ENCODE measurements at regions not wholly inside any gene's neighbourhood (a gene's known extent, or its start where the extent isn't known, plus 50 kb on each side); places are given as distances from the start of the nearest gene placed in this dataset.

GRCh38 chr1:184919892-184920291 lies 54.4 kb downstream of the NIBAN1 start:
- DNase-seq = no peak

- no peak for DNase-seq
Observed at GRCh38 chr1:184915463-184916090, 58.7 kb downstream of the NIBAN1 start.

GRCh38 chr1:184914149-184914548 lies 60.2 kb downstream of the NIBAN1 start:
- no peak for DNase-seq

GRCh38 chr1:184912392-184912791 lies 61.9 kb downstream of the NIBAN1 start:
- no peak for DNase-seq

- DNase-seq = no peak
Observed at GRCh38 chr1:184911830-184912229, 62.5 kb downstream of the NIBAN1 start.

- no peak for DNase-seq
Observed at GRCh38 chr1:184911103-184911745, 63.1 kb downstream of the NIBAN1 start.

GRCh38 chr1:184910691-184911091 lies 63.6 kb downstream of the NIBAN1 start:
- DNase-seq = no peak

- DNase-seq = no peak
Observed at GRCh38 chr1:184910005-184910404, 64.3 kb downstream of the NIBAN1 start.

- DNase-seq = no peak
Observed at GRCh38 chr1:184909019-184909418, 65.3 kb downstream of the NIBAN1 start.

GRCh38 chr1:184908506-184908905 lies 65.8 kb downstream of the NIBAN1 start:
- DNase-seq = no peak

- DNase-seq = no peak
Observed at GRCh38 chr1:184907500-184907899, 66.8 kb downstream of the NIBAN1 start.

GRCh38 chr1:184906761-184907160 lies 67.5 kb downstream of the NIBAN1 start:
- DNase-seq = no peak

- no peak for DNase-seq
Observed at GRCh38 chr1:184905601-184906322, 68.5 kb downstream of the NIBAN1 start.

- DNase-seq = no peak
Observed at GRCh38 chr1:184903111-184903692, 71.1 kb downstream of the NIBAN1 start.

- no peak for DNase-seq
Observed at GRCh38 chr1:184900507-184900906, 73.8 kb downstream of the NIBAN1 start.

GRCh38 chr1:184896000-184896399 lies 78.3 kb downstream of the NIBAN1 start:
- no peak for DNase-seq

- DNase-seq = no peak
Observed at GRCh38 chr1:184895086-184895485, 79.2 kb downstream of the NIBAN1 start.

- no peak for DNase-seq
Observed at GRCh38 chr1:184893695-184894094, 80.6 kb downstream of the NIBAN1 start.

GRCh38 chr1:184892116-184892515 lies 82.2 kb downstream of the NIBAN1 start:
- peak in 1 of 5 donors; percentile 89 for DNase-seq

GRCh38 chr1:184891440-184891839 lies 82.9 kb downstream of the NIBAN1 start:
- no peak for DNase-seq

- peak; percentile 10 to 78 (median 36) for DNase-seq
Observed at GRCh38 chr1:184890539-184890973, 83.8 kb downstream of the NIBAN1 start.

GRCh38 chr1:184889902-184890301 lies 84.4 kb downstream of the NIBAN1 start:
- no peak for DNase-seq

GRCh38 chr1:184889166-184889565 lies 85.1 kb downstream of the NIBAN1 start:
- DNase-seq = no peak

GRCh38 chr1:184888505-184888904 lies 85.8 kb downstream of the NIBAN1 start:
- no peak for DNase-seq
